ENCODE measurements at regions not wholly inside any gene's neighbourhood (a gene's known extent, or its start where the extent isn't known, plus 50 kb on each side); places are given as distances from the start of the nearest gene placed in this dataset.

DNA sequence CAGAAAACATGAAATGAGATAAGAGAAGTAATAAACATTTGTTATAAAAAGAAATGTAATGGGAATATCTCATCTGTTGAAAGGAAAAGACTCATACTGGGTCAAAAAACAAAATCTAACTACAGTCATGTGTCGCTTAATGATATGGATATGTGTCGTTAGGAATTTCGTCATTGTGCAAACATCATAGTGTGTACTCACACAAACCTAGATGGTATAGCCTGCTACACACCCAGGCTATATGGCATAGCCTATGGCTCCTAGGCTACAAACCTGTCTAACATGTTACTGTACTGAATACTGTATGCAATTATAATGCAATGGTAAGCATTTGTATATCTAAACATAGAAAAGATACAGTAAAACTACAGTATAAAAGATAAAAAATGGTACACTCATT lies 89.8 kb upstream of the ZC3H12C start:
- TF ChIP-seq, protein P1, sequence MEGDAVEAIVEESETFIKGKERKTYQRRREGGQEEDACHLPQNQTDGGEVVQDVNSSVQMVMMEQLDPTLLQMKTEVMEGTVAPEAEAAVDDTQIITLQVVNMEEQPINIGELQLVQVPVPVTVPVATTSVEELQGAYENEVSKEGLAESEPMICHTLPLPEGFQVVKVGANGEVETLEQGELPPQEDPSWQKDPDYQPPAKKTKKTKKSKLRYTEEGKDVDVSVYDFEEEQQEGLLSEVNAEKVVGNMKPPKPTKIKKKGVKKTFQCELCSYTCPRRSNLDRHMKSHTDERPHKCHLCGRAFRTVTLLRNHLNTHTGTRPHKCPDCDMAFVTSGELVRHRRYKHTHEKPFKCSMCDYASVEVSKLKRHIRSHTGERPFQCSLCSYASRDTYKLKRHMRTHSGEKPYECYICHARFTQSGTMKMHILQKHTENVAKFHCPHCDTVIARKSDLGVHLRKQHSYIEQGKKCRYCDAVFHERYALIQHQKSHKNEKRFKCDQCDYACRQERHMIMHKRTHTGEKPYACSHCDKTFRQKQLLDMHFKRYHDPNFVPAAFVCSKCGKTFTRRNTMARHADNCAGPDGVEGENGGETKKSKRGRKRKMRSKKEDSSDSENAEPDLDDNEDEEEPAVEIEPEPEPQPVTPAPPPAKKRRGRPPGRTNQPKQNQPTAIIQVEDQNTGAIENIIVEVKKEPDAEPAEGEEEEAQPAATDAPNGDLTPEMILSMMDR (IDR thresholded peaks at IDR 0.05; ENCODE audit: low read depth, low read length), result no peak
- TF ChIP-seq POLR2A (IDR thresholded peaks at IDR 0.05; ENCODE audit: extremely low read depth, insufficient read length) (no peak), MYC (IDR thresholded peaks at IDR 0.05; ENCODE audit: low read depth, low read length) (no peak)
- TF ChIP-seq, protein P2, sequence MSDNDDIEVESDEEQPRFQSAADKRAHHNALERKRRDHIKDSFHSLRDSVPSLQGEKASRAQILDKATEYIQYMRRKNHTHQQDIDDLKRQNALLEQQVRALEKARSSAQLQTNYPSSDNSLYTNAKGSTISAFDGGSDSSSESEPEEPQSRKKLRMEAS (IDR thresholded peaks at IDR 0.05; ENCODE audit: low read depth, low read length), result no peak
